ENCODE measurements at regions not wholly inside any gene's neighbourhood (a gene's known extent, or its start where the extent isn't known, plus 50 kb on each side); places are given as distances from the start of the nearest gene placed in this dataset.

- H3K4me1 ChIP-seq (replicated peaks in 1 of 2; ENCODE audit: control insufficient read depth in 2 of 2, insufficient read depth in 2 of 2, low read length in 2 of 2) = no peaks in the 10 kb centered on the region
- no peaks in the 10 kb centered on the region for H4K20me1 ChIP-seq (replicated peaks; ENCODE audit: control insufficient read depth, insufficient read depth, low read length)
- no peak overlapping the region for H3K9ac ChIP-seq (ENCODE audit: insufficient read depth in 1 of 2, low read depth in 2 of 2, low read length in 2 of 2)
- no CpG with 5 or more reads among the region's 1 CpG for WGBS (ENCODE audit: insufficient coverage, low coverage, missing lambda C conversion rate)
- ChIA-PET CTCF (ENCODE audit: low intra/inter-chr PET ratio) (no interaction called here), POLR2A (no interaction called here)
- H3K4me2 ChIP-seq (ENCODE audit: insufficient read depth, low read length) = no peak overlapping the region
- no peak overlapping the region for H3K4me3 ChIP-seq
- intact Hi-C loops (cut with micrococcal nuclease) (no loop called here), in situ Hi-C loops (cut with MboI) (no loop called here)
- no peaks in the 10 kb centered on the region for H3K9me3 ChIP-seq (replicated peaks; ENCODE audit: control insufficient read depth, insufficient read depth, low read depth, low read length)
- H2AFZ ChIP-seq (ENCODE audit: low read depth, low read length) = no peak overlapping the region
- DNase-seq (ENCODE audit: extremely low read depth in 1 of 4, low spot score in 3 of 4) (no peak), ATAC-seq (no peak), FAIRE-seq (no peak)
- H3K27ac ChIP-seq (ENCODE audit: extremely low read depth, low read depth, low read length) = no peak overlapping the region
- no peaks in the 10 kb centered on the region for H3K36me3 ChIP-seq (ENCODE audit: control insufficient read depth, insufficient read depth, low read length)
- no peaks in the 10 kb centered on the region for H3K27me3 ChIP-seq (ENCODE audit: control insufficient read depth in 2 of 2, insufficient read depth in 2 of 2, low read length in 2 of 2)
- BruUV-seq (replicated peaks) = no TSS peak
- no peaks in the 10 kb centered on the region for H3K79me2 ChIP-seq (ENCODE audit: control insufficient read depth, insufficient read depth, low read length)
- H3K9me1 ChIP-seq (ENCODE audit: control insufficient read depth, insufficient read depth, low read length) = no peaks in the 10 kb centered on the region
- TF ChIP-seq, protein P1, sequence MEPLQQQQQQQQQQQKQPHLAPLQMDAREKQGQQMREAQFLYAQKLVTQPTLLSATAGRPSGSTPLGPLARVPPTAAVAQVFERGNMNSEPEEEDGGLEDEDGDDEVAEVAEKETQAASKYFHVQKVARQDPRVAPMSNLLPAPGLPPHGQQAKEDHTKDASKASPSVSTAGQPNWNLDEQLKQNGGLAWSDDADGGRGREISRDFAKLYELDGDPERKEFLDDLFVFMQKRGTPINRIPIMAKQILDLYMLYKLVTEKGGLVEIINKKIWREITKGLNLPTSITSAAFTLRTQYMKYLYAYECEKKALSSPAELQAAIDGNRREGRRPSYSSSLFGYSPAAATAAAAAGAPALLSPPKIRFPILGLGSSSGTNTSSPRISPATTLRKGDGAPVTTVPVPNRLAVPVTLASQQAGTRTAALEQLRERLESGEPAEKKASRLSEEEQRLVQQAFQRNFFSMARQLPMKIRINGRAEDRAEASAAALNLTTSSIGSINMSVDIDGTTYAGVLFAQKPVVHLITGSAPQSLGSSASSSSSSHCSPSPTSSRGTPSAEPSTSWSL (CRISPR knock-in tag; IDR thresholded peaks at IDR 0.05; ENCODE audit: borderline replicate concordance) = no peak
- no peak for TF ChIP-seq HMG20A (CRISPR knock-in tag; conservative IDR thresholded peaks at IDR 0.05)
- TF ChIP-seq ZNF740 (CRISPR knock-in tag; IDR thresholded peaks at IDR 0.05) = no peak
- TF ChIP-seq ZNF740 (tag; IDR thresholded peaks at IDR 0.05) = no peak
- TF ChIP-seq MCM7 (IDR thresholded peaks at IDR 0.05) = no peak
- TF ChIP-seq WHSC1 (IDR thresholded peaks at IDR 0.05; ENCODE audit: low read length) = no peak
- no peak for TF ChIP-seq TGIF2 (CRISPR knock-in tag; IDR thresholded peaks at IDR 0.05)
- TF ChIP-seq CHCHD3 (CRISPR knock-in tag; IDR thresholded peaks at IDR 0.05) = no peak
- no peak for TF ChIP-seq NR1H2 (CRISPR knock-in tag; IDR thresholded peaks at IDR 0.05)
- no peak for TF ChIP-seq MCM5 (IDR thresholded peaks at IDR 0.05; ENCODE audit: low read depth)
- TF ChIP-seq PML (IDR thresholded peaks at IDR 0.05; ENCODE audit: low read length) = no peak
- no peak for TF ChIP-seq KDM1A (IDR thresholded peaks at IDR 0.05)
- no peak for TF ChIP-seq DIDO1 (tag; IDR thresholded peaks at IDR 0.05; ENCODE audit: low read depth)
- no peak for TF ChIP-seq TEAD4 (IDR thresholded peaks at IDR 0.05; ENCODE audit: low read length)
- no peak for TF ChIP-seq TEAD4 (CRISPR knock-in tag; IDR thresholded peaks at IDR 0.05; ENCODE audit: borderline replicate concordance)
- TF ChIP-seq CREB3 (tag; conservative IDR thresholded peaks at IDR 0.05; ENCODE audit: low read depth) = no peak
- no peak for TF ChIP-seq CEBPZ (IDR thresholded peaks at IDR 0.05; ENCODE audit: borderline replicate concordance, low read depth, low read length)
- no peak for TF ChIP-seq ZC3H4 (CRISPR knock-in tag; IDR thresholded peaks at IDR 0.05; ENCODE audit: borderline replicate concordance)
- TF ChIP-seq ZBTB17 (CRISPR knock-in tag; IDR thresholded peaks at IDR 0.05) = no peak
Observed at GRCh38 chr9:29844251-29844650, 2271.0 kb upstream of the C9orf72 start.

Data from K562 (cell line).